GM23338 (cell line): ENCODE measurements at regions not wholly inside any gene's neighbourhood (a gene's known extent, or its start where the extent isn't known, plus 50 kb on each side); places are given as distances from the start of the nearest gene placed in this dataset.

Source experiments
- ATAC-seq: fragments of 200-7000 bp; cut with Tn5 transposase; 3 replicates; pipeline ENCODE4 v1.9.1; 2020
- DNase-seq: peaks from one replicate; pipeline ENCODE4 v3.0.0-alpha.2; 2015; ENCODE audit warnings: low spot score
- H2AFZ ChIP-seq: fragments of 200-600 bp; sonication (generic); 2 replicates; pipeline ENCODE4 v1.8.0; 2016; ENCODE audit warnings: antibody characterized with exemption, mild to moderate bottlenecking, moderate library complexity
- H3F3A ChIP-seq: fragments of 200-600 bp; sonication (generic); replicated peaks from 2 replicates; pipeline ENCODE4 v1.8.0; 2017; ENCODE audit warnings: antibody characterized with exemption, mixed run types, low read depth
- H3K27ac ChIP-seq: fragments of 200-600 bp; sonication (generic); 2 replicates; pipeline ENCODE4 v1.6.1; 2016; ENCODE audit warnings: low read depth
- H3K27me3 ChIP-seq: fragments of 200-600 bp; sonication (generic); 2 replicates; pipeline ENCODE4 v1.8.0; 2016; ENCODE audit warnings: mild to moderate bottlenecking, mixed run types, moderate library complexity; ENCODE audit not compliant: insufficient read depth
- H3K36me3 ChIP-seq: fragments of 200-600 bp; sonication (generic); 2 replicates; pipeline ENCODE4 v1.8.0; 2016; ENCODE audit warnings: mild to moderate bottlenecking; ENCODE audit not compliant: insufficient read depth
- H3K4me1 ChIP-seq: fragments of 200-600 bp; sonication (generic); 2 replicates; pipeline ENCODE4 v1.8.0; 2016; ENCODE audit warnings: mild to moderate bottlenecking, moderate library complexity; ENCODE audit not compliant: insufficient read depth
- H3K4me2 ChIP-seq: fragments of 200-600 bp; sonication (generic); 2 replicates; pipeline ENCODE4 v1.7.1; 2017; ENCODE audit warnings: mixed run types
- H3K4me3 ChIP-seq: fragments of 200-600 bp; sonication (generic); 2 replicates; pipeline ENCODE4 v1.6.1; 2016; ENCODE audit warnings: mixed run types
- H3K79me2 ChIP-seq: fragments of 200-600 bp; sonication (generic); replicated peaks from 2 replicates; pipeline ENCODE4 v1.8.0; 2017; ENCODE audit warnings: mild to moderate bottlenecking; ENCODE audit not compliant: insufficient read depth
- H3K9me2 ChIP-seq: fragments of 200-600 bp; sonication (generic); 2 replicates; pipeline ENCODE4 v1.8.0; 2017; ENCODE audit not compliant: insufficient read depth
- H4K20me1 ChIP-seq: fragments of 200-600 bp; sonication (generic); replicated peaks from 2 replicates; pipeline ENCODE4 v1.8.0; 2017; ENCODE audit warnings: mild to moderate bottlenecking; ENCODE audit not compliant: insufficient read depth
- H3K27ac Mint-ChIP-seq: 2 replicates; pipeline ENCODE4 v1.8.0; 2020; ENCODE audit warnings: inconsistent platforms, mild to moderate bottlenecking, moderate library complexity, mixed read lengths
- H3K27me3 Mint-ChIP-seq: 3 replicates; pipeline ENCODE4 v1.8.0; 2022; ENCODE audit warnings: low read depth, mild to moderate bottlenecking, moderate library complexity, mixed read lengths, inconsistent platforms; ENCODE audit not compliant: insufficient read depth, poor library complexity
- H3K36me3 Mint-ChIP-seq: 3 replicates; pipeline ENCODE4 v1.8.0; 2021; ENCODE audit warnings: low read depth, mild to moderate bottlenecking, inconsistent platforms, moderate library complexity, mixed read lengths
- H3K4me1 Mint-ChIP-seq: 3 replicates; pipeline ENCODE4 v1.8.0; 2020; ENCODE audit warnings: mild to moderate bottlenecking, inconsistent platforms, mixed read lengths
- H3K4me3 Mint-ChIP-seq: 3 replicates; pipeline ENCODE4 v1.8.0; 2021; ENCODE audit warnings: moderate library complexity, mild to moderate bottlenecking, inconsistent platforms, mixed read lengths
- H3K9me3 Mint-ChIP-seq: 3 replicates; pipeline ENCODE4 v1.8.0; 2020; ENCODE audit warnings: moderate library complexity, mild to moderate bottlenecking, inconsistent platforms, mixed read lengths
- CREB1 ChIP-seq: fragments of 250-450 bp; sonication (Bioruptor Pico); IDR thresholded peaks from 2 replicates; pipeline ENCODE4 v1.5.0; 2020; ENCODE audit warnings: low read depth, mild to moderate bottlenecking, moderate library complexity
- CTCF ChIP-seq, 2 experiments: fragments of 200-600 bp in 1 of 2; sonication (generic) in 1 of 2; conservative IDR thresholded peaks; 2 replicates each; pipeline versions ENCODE4 v1.5.1 to v1.6.1; 2016 to 2017; ENCODE audit warnings: antibody characterized with exemption in 2 of 2, low read depth in 2 of 2, mild to moderate bottlenecking in 2 of 2, moderate library complexity in 1 of 2
- ETS1 ChIP-seq: IDR thresholded peaks from 2 replicates; pipeline ENCODE4 v1.6.1; 2016; ENCODE audit warnings: antibody characterized with exemption
- EZH2 ChIP-seq: fragments of 200-600 bp; sonication (generic); IDR thresholded peaks from one replicate; pipeline ENCODE4 v1.8.0; 2017; ENCODE audit warnings: antibody characterized with exemption, mild to moderate bottlenecking, low read depth; ENCODE audit not compliant: unreplicated experiment
- EZH2phosphoT487 ChIP-seq: fragments of 200-600 bp; sonication (generic); IDR thresholded peaks from one replicate; pipeline ENCODE4 v1.8.1; 2018; ENCODE audit warnings: antibody characterized with exemption; ENCODE audit not compliant: unreplicated experiment
- JUNB ChIP-seq: IDR thresholded peaks from one replicate; pipeline ENCODE4 v1.6.1; 2016; ENCODE audit warnings: antibody characterized with exemption; ENCODE audit not compliant: unreplicated experiment
- NANOG ChIP-seq: IDR thresholded peaks from 2 replicates; pipeline ENCODE4 v1.6.1; 2016; ENCODE audit warnings: antibody characterized with exemption, borderline replicate concordance
- POLR2AphosphoS5 ChIP-seq: IDR thresholded peaks from 2 replicates; pipeline ENCODE4 v1.6.1; 2016; ENCODE audit warnings: antibody characterized with exemption, low read depth
- REST ChIP-seq: IDR thresholded peaks from one replicate; pipeline ENCODE4 v1.6.1; 2018; ENCODE audit warnings: antibody characterized with exemption; ENCODE audit not compliant: unreplicated experiment
- STAT1 ChIP-seq: IDR thresholded peaks from one replicate; pipeline ENCODE4 v1.6.1; 2016; ENCODE audit warnings: antibody characterized with exemption; ENCODE audit not compliant: unreplicated experiment
- ZNF114 ChIP-seq: fragments of 250-450 bp; sonication (Bioruptor Pico); IDR thresholded peaks from 2 replicates; pipeline ENCODE4 v1.5.0; 2020; ENCODE audit warnings: mild to moderate bottlenecking, moderate library complexity
- ZNF331 ChIP-seq: fragments of 250-450 bp; sonication (Bioruptor Pico); IDR thresholded peaks from 2 replicates; pipeline ENCODE4 v1.5.0; 2020; ENCODE audit warnings: low read depth, mild to moderate bottlenecking, moderate library complexity
- ZNF462 ChIP-seq: fragments of 250-450 bp; sonication (Bioruptor Pico); IDR thresholded peaks from 2 replicates; pipeline ENCODE4 v1.5.0; 2020; ENCODE audit warnings: mild to moderate bottlenecking, moderate library complexity

- Mint-ChIP-seq H3K9me3 (no peaks in the 10 kb centered on the region), H3K4me3 (no peak overlapping the region), H3K27ac (no peak overlapping the region), H3K4me1 (no peaks in the 10 kb centered on the region), H3K36me3 (no peaks in the 10 kb centered on the region), H3K27me3 (no peaks in the 10 kb centered on the region)
- no peaks in the 10 kb centered on the region for H3K79me2 ChIP-seq
- H2AFZ ChIP-seq = no peak overlapping the region
- no peaks in the 10 kb centered on the region for H3K27me3 ChIP-seq
- H3K4me3 ChIP-seq = no peak overlapping the region
- DNase-seq = no peak
- H4K20me1 ChIP-seq = no peaks in the 10 kb centered on the region
- H3K36me3 ChIP-seq = no peaks in the 10 kb centered on the region
- no peak overlapping the region for H3K4me2 ChIP-seq
- no peaks in the 10 kb centered on the region for H3F3A ChIP-seq
- TF ChIP-seq ZNF114 (CRISPR knock-in tag) = no peak
- TF ChIP-seq EZH2phosphoT487 = no peak
- TF ChIP-seq ETS1 = no peak
- no peak for TF ChIP-seq CREB1 (CRISPR knock-in tag)
- TF ChIP-seq CTCF (conservative IDR thresholded peaks at IDR 0.05; ENCODE audit: low read depth in 2 of 2) = no peak
- TF ChIP-seq STAT1 = no peak
- no peak for TF ChIP-seq EZH2
- no peak for TF ChIP-seq ZNF331
- TF ChIP-seq JUNB = no peak
- no peak for TF ChIP-seq NANOG
- no peak for TF ChIP-seq POLR2AphosphoS5
- no peak for TF ChIP-seq REST
- no peak for TF ChIP-seq ZNF462 (CRISPR knock-in tag)
- no peak for ATAC-seq
- H3K4me1 ChIP-seq = no peaks in the 10 kb centered on the region
- no peak overlapping the region for H3K27ac ChIP-seq
- H3K9me2 ChIP-seq = no peaks in the 10 kb centered on the region
Observed at GRCh38 chr4:163878336-163879121, 384.0 kb downstream of the TMA16 start.
